ENCODE measurements at regions not wholly inside any gene's neighbourhood (a gene's known extent, or its start where the extent isn't known, plus 50 kb on each side); places are given as distances from the start of the nearest gene placed in this dataset.
"Not testable (repeated sequence)": the region's sequence is repeated elsewhere in the genome, so short reads cannot be mapped to it uniquely, and the experiment has no call there.

GRCh38 chr4:74505355-74505978 is 60.5 kb downstream of the AREG start:
- not testable (repeated sequence) for DNase-seq

- not testable (repeated sequence) for DNase-seq
Measured at GRCh38 chr4:74509363-74509762, 64.4 kb downstream of the AREG start.

- no peak for DNase-seq
Measured at GRCh38 chr4:74516303-74516702, 71.4 kb downstream of the AREG start.

GRCh38 chr4:74517996-74518395 is 73.1 kb downstream of the AREG start:
- DNase-seq = no peak

GRCh38 chr4:74522251-74522991 is 77.5 kb downstream of the AREG start:
- DNase-seq = no peak

GRCh38 chr4:74523096-74523495 is 78.2 kb downstream of the AREG start:
- no peak for DNase-seq

- DNase-seq = no peak
Measured at GRCh38 chr4:74524985-74525384, 80.0 kb downstream of the AREG start.

GRCh38 chr4:74527049-74527448 is 82.1 kb downstream of the AREG start:
- no peak for DNase-seq

- no peak for DNase-seq
Measured at GRCh38 chr4:74528178-74528577, 83.2 kb downstream of the AREG start.

GRCh38 chr4:74529284-74530041 is 84.5 kb downstream of the AREG start:
- no peak for DNase-seq

GRCh38 chr4:74531963-74532794 is 87.2 kb downstream of the AREG start:
- no peak for DNase-seq

- no peak for DNase-seq
Measured at GRCh38 chr4:74534121-74534520, 89.2 kb downstream of the AREG start.

- no peak for DNase-seq
Measured at GRCh38 chr4:74534936-74535335, 90.0 kb downstream of the AREG start.

- no peak for DNase-seq
Measured at GRCh38 chr4:74535512-74535911, 90.6 kb downstream of the AREG start.

GRCh38 chr4:74536557-74536956 is 91.6 kb downstream of the AREG start:
- DNase-seq = no peak

- DNase-seq = no peak
Measured at GRCh38 chr4:74537459-74537858, 92.5 kb downstream of the AREG start.

GRCh38 chr4:74539044-74539790 is 94.3 kb downstream of the AREG start:
- no peak for DNase-seq

- no peak for DNase-seq
Measured at GRCh38 chr4:74540193-74540592, 95.3 kb downstream of the AREG start.

- DNase-seq = no peak
Measured at GRCh38 chr4:74541667-74542066, 96.7 kb downstream of the AREG start.

GRCh38 chr4:74543231-74543781 is 98.4 kb downstream of the AREG start:
- DNase-seq = no peak

- no peak for DNase-seq
Measured at GRCh38 chr4:74543983-74544382, 99.0 kb downstream of the AREG start.

Data from stimulated activated CD4-positive, alpha-beta T cell treated with anti-CD3 and anti-CD28 coated beads, Interleukin-4, amount 100 ng/mL, for 24 hours (primary cell).